BE2C (cell line): ENCODE measurements at regions not wholly inside any gene's neighbourhood (a gene's known extent, or its start where the extent isn't known, plus 50 kb on each side); places are given as distances from the start of the nearest gene placed in this dataset.

Experiments
- DNase-seq: peaks from one replicate; pipeline ENCODE4 v3.0.0-alpha.2; 2020
- H3K27me3 ChIP-seq: fragments of 250-450 bp; sonication (Bioruptor Pico); 2 replicates; pipeline ENCODE4 v1.5.1; 2020; ENCODE audit warnings: mild to moderate bottlenecking
- H3K36me3 ChIP-seq: fragments of 250-450 bp; sonication (Bioruptor Pico); 2 replicates; pipeline ENCODE4 v1.5.1; 2020; ENCODE audit warnings: mild to moderate bottlenecking
- H3K4me1 ChIP-seq: fragments of 250-450 bp; sonication (Bioruptor Pico); 2 replicates; pipeline ENCODE4 v1.5.1; 2020
- H3K4me3 ChIP-seq: 2 replicates; pipeline ENCODE4 v1.5.1; 2011; ENCODE audit warnings: low read depth, low read length
- H3K9me3 ChIP-seq: fragments of 250-450 bp; sonication (Bioruptor Pico); 2 replicates; pipeline ENCODE4 v1.5.1; 2020
- CTCF ChIP-seq: IDR thresholded peaks from 2 replicates; pipeline ENCODE4 v1.5.1; 2012; ENCODE audit warnings: mild to moderate bottlenecking, low read depth, low read length

- Histone ChIP-seq H3K4me1 (no peaks in the 10 kb centered on the region), H3K27me3 (no peaks in the 10 kb centered on the region), H3K36me3 (no peaks in the 10 kb centered on the region), H3K9me3 (no peaks in the 10 kb centered on the region), H3K4me3 (no peak overlapping the region)
- no peak for TF ChIP-seq CTCF
- no peak for DNase-seq
Observed at GRCh38 chr14:94944636-94945258, 174.8 kb upstream of the GSC start.

- Histone ChIP-seq H3K27me3 (peaks cover 4% of the 10 kb centered on the region; the same call in 1 of the 2 replicates), H3K4me3 (no peak overlapping the region), H3K4me1 (no peaks in the 10 kb centered on the region), H3K36me3 (no peaks in the 10 kb centered on the region), H3K9me3 (no peaks in the 10 kb centered on the region)
- no peak for DNase-seq
- no peak for TF ChIP-seq CTCF
Observed at GRCh38 chr14:94942601-94943000, 172.7 kb upstream of the GSC start.

GRCh38 chr14:94941311-94941710 is 171.4 kb upstream of the GSC start:
- TF ChIP-seq CTCF, result no peak
- H3K27me3 ChIP-seq, result peaks cover 17% of the 10 kb centered on the region
- H3K4me1 ChIP-seq, result no peaks in the 10 kb centered on the region; the same call in none of the 2 replicates
- DNase-seq, result no peak
- H3K9me3 ChIP-seq, result no peaks in the 10 kb centered on the region
- no peak overlapping the region for H3K4me3 ChIP-seq
- no peaks in the 10 kb centered on the region for H3K36me3 ChIP-seq

GRCh38 chr14:94940263-94940993 is 170.5 kb upstream of the GSC start:
- no peak overlapping the region for H3K4me3 ChIP-seq

GRCh38 chr14:94938016-94938415 is 168.1 kb upstream of the GSC start:
- DNase-seq, result no peak
- no peak for TF ChIP-seq CTCF
- H3K4me3 ChIP-seq, result no peak overlapping the region
- H3K4me1 ChIP-seq, result no peaks in the 10 kb centered on the region; the same call in none of the 2 replicates
- H3K36me3 ChIP-seq, result no peaks in the 10 kb centered on the region
- peaks cover 46% of the 10 kb centered on the region for H3K27me3 ChIP-seq
- H3K9me3 ChIP-seq, result no peaks in the 10 kb centered on the region

More at GRCh38 chr14:94940263-94940993, 170.5 kb upstream of the GSC start:
- DNase-seq, result no peak
- H3K4me1 ChIP-seq, result no peaks in the 10 kb centered on the region; the same call in none of the 2 replicates
- peaks cover 23% of the 10 kb centered on the region for H3K27me3 ChIP-seq
- H3K9me3 ChIP-seq, result no peaks in the 10 kb centered on the region
- no peak for TF ChIP-seq CTCF
- no peaks in the 10 kb centered on the region for H3K36me3 ChIP-seq
